GM13977 (cell line): ENCODE measurements at regions not wholly inside any gene's neighbourhood (a gene's known extent, or its start where the extent isn't known, plus 50 kb on each side); places are given as distances from the start of the nearest gene placed in this dataset.

ENCODE experiments used
- DNase-seq: peaks from one replicate; pipeline ENCODE4 v3.0.0; 2012; ENCODE audit warnings: low spot score
- in situ Hi-C: fragments of 300-500 bp; cut with MboI; formaldehyde crosslinking; loops from one replicate; pipeline ENCODE4 v1.12.0; 2022; ENCODE audit warnings: low sequenced_read_pairs, low pct_unique_long_range_greater_than_20kb, mixed read lengths, inconsistent platforms; ENCODE audit not compliant: unreplicated experiment
- TF ChIP-seq, protein P1 (sequence below): IDR thresholded peaks from 2 replicates; pipeline ENCODE4 v1.5.1; 2012; ENCODE audit warnings: mild to moderate bottlenecking, control low read depth; ENCODE audit not compliant: insufficient read depth; ENCODE audit errors: extremely low read depth, missing control alignments

DNA sequence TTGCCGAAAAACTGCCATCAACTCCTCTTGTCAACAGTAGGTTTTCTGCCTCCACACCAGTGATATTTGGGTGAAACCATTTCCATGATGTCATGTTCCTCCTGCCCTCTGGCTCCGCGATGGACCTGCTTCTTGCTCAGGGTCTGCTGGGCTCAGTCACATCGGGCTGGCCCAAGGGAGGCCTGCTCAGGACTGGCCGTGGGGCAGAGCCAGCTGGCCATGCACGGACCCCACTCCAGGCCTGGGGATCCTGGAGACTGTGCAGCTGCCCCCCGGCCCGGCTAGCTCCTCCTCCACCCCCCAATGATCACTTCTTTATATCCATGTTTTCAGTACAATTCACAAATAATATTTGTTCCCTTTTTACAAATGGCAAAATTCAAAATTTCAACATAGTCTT, 270.3 kb upstream of the CCDC54 start:
- no peak for DNase-seq
- TF ChIP-seq, protein P1, sequence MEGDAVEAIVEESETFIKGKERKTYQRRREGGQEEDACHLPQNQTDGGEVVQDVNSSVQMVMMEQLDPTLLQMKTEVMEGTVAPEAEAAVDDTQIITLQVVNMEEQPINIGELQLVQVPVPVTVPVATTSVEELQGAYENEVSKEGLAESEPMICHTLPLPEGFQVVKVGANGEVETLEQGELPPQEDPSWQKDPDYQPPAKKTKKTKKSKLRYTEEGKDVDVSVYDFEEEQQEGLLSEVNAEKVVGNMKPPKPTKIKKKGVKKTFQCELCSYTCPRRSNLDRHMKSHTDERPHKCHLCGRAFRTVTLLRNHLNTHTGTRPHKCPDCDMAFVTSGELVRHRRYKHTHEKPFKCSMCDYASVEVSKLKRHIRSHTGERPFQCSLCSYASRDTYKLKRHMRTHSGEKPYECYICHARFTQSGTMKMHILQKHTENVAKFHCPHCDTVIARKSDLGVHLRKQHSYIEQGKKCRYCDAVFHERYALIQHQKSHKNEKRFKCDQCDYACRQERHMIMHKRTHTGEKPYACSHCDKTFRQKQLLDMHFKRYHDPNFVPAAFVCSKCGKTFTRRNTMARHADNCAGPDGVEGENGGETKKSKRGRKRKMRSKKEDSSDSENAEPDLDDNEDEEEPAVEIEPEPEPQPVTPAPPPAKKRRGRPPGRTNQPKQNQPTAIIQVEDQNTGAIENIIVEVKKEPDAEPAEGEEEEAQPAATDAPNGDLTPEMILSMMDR = no peak
- in situ Hi-C loops = no loop called here

DNA sequence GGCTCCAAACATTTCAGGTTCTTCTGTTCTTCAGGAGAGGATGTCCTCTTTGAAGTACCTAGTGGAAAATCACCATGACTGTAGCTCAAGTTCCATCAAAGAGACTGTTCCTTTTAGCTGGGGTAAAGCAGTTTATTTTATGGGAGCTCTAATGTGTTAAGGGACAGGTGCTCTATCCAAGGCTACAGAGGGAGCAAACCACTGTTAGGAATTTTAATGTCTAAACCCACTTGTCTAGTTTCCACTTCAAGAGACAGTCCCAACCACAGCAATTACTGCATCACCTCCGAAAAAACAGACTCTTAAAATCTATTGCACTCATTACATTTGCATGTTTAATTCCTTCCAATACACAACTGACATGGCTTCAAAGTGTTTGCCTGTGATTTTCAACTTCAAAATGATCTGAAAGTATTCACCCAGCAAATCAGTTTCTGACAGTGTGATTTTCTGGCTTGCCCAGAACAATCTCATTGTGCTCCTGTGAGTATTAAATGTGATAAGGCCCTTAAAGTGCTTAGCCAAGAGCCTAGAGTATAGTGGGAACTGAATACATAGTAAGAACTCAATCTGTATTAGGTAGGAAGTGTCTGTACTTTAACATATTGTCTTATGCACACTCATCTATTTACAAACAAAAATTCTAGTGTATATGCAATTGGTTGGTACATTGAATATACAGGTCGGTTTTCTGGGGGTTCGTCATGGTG, 266.5 kb upstream of the CCDC54 start:
- in situ Hi-C loops = no loop called here
- TF ChIP-seq, protein P1 = no peak
- no peak for DNase-seq

DNA sequence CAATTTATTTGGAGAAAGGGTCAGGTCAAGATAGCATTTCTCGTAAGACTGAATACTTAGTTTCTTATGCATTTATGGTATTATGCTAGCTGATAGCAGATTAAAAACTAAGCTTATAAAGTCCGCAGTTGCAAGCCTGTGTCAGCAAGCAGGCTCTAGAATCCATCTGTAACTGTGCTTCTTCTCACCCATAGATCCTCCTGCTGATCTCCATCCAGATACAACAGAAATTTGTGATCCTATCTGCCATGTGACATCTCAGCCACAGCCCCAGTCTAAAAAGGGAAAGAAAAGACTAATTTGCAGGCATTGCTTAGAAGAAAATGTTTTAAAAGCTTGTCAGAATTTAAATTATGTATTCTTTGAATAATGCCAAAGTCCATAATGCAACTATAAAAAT, 265.4 kb upstream of the CCDC54 start:
- in situ Hi-C loops = no loop called here
- TF ChIP-seq, protein P1 = no peak
- no peak for DNase-seq

DNA sequence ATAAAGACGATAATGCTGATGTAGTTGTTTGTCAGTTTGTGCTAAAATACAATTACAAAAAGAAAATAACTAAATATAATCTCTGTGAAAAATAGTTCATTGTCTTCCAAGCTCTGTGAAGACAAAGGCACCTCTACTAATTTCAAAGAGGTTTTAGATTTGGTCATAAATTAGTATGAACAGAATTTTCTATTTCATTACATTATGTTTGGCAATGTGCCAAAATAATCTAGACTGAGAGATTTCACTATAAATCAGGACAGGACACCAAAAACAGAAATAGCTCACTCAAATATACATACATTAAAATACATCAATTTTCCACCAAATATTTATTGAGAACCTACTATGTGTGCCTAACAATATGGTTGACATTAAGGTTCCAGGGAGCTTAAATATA, 264.9 kb upstream of the CCDC54 start:
- in situ Hi-C loops = no loop called here

DNA sequence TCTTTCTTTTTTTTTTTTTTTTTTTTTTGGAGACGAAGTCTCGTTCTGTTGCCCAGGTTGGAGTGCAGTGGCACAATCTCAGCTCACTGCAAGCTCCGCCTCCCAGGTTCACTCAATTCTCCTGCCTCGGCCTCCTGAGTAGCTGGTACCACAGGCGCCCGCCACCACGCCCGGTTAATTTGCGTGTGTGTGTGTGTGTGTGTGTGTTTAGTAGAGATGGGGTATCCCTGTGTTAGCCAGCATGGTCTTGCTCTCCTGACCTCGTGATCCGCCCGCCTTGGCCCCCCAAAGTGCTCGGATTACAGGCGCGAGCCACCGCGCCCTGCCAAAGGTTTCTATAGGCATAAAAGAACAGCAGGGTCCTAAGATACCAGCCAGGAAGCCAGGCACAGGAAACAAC, 261.0 kb upstream of the CCDC54 start:
- in situ Hi-C loops = no loop called here
- TF ChIP-seq, protein P1 = no peak
- no peak for DNase-seq

More for the DNA sequence above, 264.9 kb upstream of the CCDC54 start:
- TF ChIP-seq, protein P1 = no peak
- DNase-seq = no peak

DNA sequence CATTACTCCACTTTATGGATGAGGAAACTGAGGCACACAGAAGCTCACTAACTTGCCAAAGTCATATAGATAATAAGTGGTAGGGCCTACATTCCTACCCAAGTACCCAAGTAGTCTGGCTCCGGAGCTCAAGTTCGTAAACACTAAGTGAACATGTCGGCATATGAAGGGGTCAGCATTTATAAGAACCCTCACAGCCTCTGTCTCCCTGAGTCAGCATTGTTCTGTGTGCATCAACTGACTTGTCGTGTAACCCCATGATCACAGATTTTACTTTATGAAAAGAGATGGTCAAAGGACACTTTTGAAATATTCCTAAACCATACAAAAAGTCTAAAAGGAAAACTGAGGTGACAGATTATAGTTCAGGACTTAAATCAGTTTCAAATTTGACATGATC, 260.1 kb upstream of the CCDC54 start:
- DNase-seq = no peak
- TF ChIP-seq, protein P1 = no peak

More for the DNA sequence above, 260.1 kb upstream of the CCDC54 start:
- in situ Hi-C loops = no loop called here
